NB4 (cell line): ENCODE measurements at regions not wholly inside any gene's neighbourhood (a gene's known extent, or its start where the extent isn't known, plus 50 kb on each side); places are given as distances from the start of the nearest gene placed in this dataset.

Experiments
- MYC ChIP-seq: IDR thresholded peaks from 2 replicates; pipeline ENCODE4 v1.6.1; 2011; ENCODE audit warnings: low read depth, low read length
- POLR2A ChIP-seq: IDR thresholded peaks from 2 replicates; pipeline ENCODE4 v1.6.1; 2011; ENCODE audit warnings: mild to moderate bottlenecking; ENCODE audit not compliant: insufficient read length; ENCODE audit errors: extremely low read depth
- TF ChIP-seq, protein P1 (sequence below): IDR thresholded peaks from one replicate; pipeline ENCODE4 v1.5.1; 2012; ENCODE audit warnings: low read depth, low read length
- TF ChIP-seq, protein P2 (sequence below): IDR thresholded peaks from 2 replicates; pipeline ENCODE4 v1.6.1; 2011; ENCODE audit warnings: low read depth, low read length

DNA sequence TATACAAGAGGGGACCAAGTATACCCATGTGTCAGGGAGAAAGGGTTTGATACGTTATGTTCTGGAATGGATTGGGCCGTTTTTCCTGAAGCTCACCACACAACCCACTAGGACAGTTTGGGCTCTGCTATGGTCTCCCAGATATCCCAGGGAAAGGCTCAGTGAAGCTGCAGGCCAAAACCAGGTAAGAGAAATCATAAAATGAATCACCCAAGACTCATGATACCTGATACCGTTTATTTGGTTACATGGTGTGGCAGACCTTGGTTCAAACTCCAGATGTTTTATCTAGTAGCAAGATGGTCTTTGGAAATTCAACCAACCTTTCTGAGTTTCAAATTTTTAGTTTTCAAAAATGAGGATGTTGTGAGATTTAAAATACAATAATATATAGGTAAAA is 177.6 kb downstream of the C12orf75 start:
- TF ChIP-seq, protein P1, sequence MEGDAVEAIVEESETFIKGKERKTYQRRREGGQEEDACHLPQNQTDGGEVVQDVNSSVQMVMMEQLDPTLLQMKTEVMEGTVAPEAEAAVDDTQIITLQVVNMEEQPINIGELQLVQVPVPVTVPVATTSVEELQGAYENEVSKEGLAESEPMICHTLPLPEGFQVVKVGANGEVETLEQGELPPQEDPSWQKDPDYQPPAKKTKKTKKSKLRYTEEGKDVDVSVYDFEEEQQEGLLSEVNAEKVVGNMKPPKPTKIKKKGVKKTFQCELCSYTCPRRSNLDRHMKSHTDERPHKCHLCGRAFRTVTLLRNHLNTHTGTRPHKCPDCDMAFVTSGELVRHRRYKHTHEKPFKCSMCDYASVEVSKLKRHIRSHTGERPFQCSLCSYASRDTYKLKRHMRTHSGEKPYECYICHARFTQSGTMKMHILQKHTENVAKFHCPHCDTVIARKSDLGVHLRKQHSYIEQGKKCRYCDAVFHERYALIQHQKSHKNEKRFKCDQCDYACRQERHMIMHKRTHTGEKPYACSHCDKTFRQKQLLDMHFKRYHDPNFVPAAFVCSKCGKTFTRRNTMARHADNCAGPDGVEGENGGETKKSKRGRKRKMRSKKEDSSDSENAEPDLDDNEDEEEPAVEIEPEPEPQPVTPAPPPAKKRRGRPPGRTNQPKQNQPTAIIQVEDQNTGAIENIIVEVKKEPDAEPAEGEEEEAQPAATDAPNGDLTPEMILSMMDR, result no peak
- TF ChIP-seq, protein P2, sequence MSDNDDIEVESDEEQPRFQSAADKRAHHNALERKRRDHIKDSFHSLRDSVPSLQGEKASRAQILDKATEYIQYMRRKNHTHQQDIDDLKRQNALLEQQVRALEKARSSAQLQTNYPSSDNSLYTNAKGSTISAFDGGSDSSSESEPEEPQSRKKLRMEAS, result no peak
- no peak for TF ChIP-seq POLR2A
- TF ChIP-seq MYC, result no peak
